ENCODE measurements at regions not wholly inside any gene's neighbourhood (a gene's known extent, or its start where the extent isn't known, plus 50 kb on each side); places are given as distances from the start of the nearest gene placed in this dataset.

GRCh38 chr2:155663265-155663664 lies 669.3 kb downstream of the NR4A2 start:
- Mint-ChIP-seq H3K36me3 (ENCODE audit: low read depth) (no peaks in the 10 kb centered on the region), H3K27me3 (no peaks in the 10 kb centered on the region), H3K27ac (no peak overlapping the region), H3K4me1 (no peaks in the 10 kb centered on the region), H3K9me3 (no peaks in the 10 kb centered on the region), H3K4me3 (no peak overlapping the region)
- ChIA-PET CTCF (no interaction called here), POLR2A (no interaction called here)
- ATAC-seq (ENCODE audit: low read depth) (no peak), DNase-seq (no peak)
- intact Hi-C loops (cut with micrococcal nuclease) = no loop called here
- TF ChIP-seq CTCF (IDR thresholded peaks at IDR 0.05) = no peak

- no peaks in the 10 kb centered on the region for H3K4me1 Mint-ChIP-seq
- ATAC-seq (ENCODE audit: low read depth) (no peak), DNase-seq (no peak)
- CTCF ChIA-PET = no interaction called here
- POLR2A ChIA-PET = no interaction called here
- intact Hi-C loops (cut with micrococcal nuclease) = no loop called here
- no peaks in the 10 kb centered on the region for H3K36me3 Mint-ChIP-seq (ENCODE audit: low read depth)
- no peaks in the 10 kb centered on the region for H3K9me3 Mint-ChIP-seq
- H3K27me3 Mint-ChIP-seq = no peaks in the 10 kb centered on the region
- no peak overlapping the region for H3K4me3 Mint-ChIP-seq
- TF ChIP-seq CTCF (IDR thresholded peaks at IDR 0.05) = no peak
- no peak overlapping the region for H3K27ac Mint-ChIP-seq
Observed at GRCh38 chr2:155662224-155662623, 670.3 kb downstream of the NR4A2 start.

GRCh38 chr2:155653176-155653575 lies 679.3 kb downstream of the NR4A2 start:
- ChIA-PET CTCF (no interaction called here), POLR2A (no interaction called here)
- intact Hi-C loops (cut with micrococcal nuclease) = no loop called here
- no peak for TF ChIP-seq CTCF (IDR thresholded peaks at IDR 0.05)
- Mint-ChIP-seq H3K27ac (no peak overlapping the region), H3K36me3 (ENCODE audit: low read depth) (no peaks in the 10 kb centered on the region), H3K9me3 (no peaks in the 10 kb centered on the region), H3K4me1 (no peaks in the 10 kb centered on the region), H3K4me3 (no peak overlapping the region), H3K27me3 (no peaks in the 10 kb centered on the region)
- ATAC-seq (ENCODE audit: low read depth) (no peak), DNase-seq (no peak)

- intact Hi-C loops (cut with micrococcal nuclease) = no loop called here
- H3K27me3 Mint-ChIP-seq = no peaks in the 10 kb centered on the region
- DNase-seq = no peak
- TF ChIP-seq CTCF (IDR thresholded peaks at IDR 0.05) = no peak
- POLR2A ChIA-PET = no interaction called here
- no peaks in the 10 kb centered on the region for H3K4me1 Mint-ChIP-seq
- no peak overlapping the region for H3K4me3 Mint-ChIP-seq
- H3K27ac Mint-ChIP-seq = no peak overlapping the region
- no peaks in the 10 kb centered on the region for H3K9me3 Mint-ChIP-seq
- CTCF ChIA-PET = no interaction called here
- H3K36me3 Mint-ChIP-seq (ENCODE audit: low read depth) = no peaks in the 10 kb centered on the region
- no peak for ATAC-seq (ENCODE audit: low read depth)
Observed at GRCh38 chr2:155651851-155652250, 680.7 kb downstream of the NR4A2 start.

- intact Hi-C loops (cut with micrococcal nuclease) = no loop called here
- Mint-ChIP-seq H3K4me3 (no peak overlapping the region), H3K27ac (no peak overlapping the region), H3K36me3 (ENCODE audit: low read depth) (no peaks in the 10 kb centered on the region), H3K9me3 (peaks cover 3% of the 10 kb centered on the region), H3K27me3 (no peaks in the 10 kb centered on the region), H3K4me1 (no peaks in the 10 kb centered on the region)
- CTCF ChIA-PET = no interaction called here
- ATAC-seq (ENCODE audit: low read depth) = no peak
- DNase-seq = no peak
- POLR2A ChIA-PET = no interaction called here
- TF ChIP-seq CTCF (IDR thresholded peaks at IDR 0.05) = no peak
Observed at GRCh38 chr2:155645791-155646190, 686.7 kb downstream of the NR4A2 start.

Measured in activated B cell treated with CpG ODN at 0.5 μM for 24 hours (primary cell).